Suprapubic skin (tissue), 4 donors: ENCODE measurements at regions not wholly inside any gene's neighbourhood (a gene's known extent, or its start where the extent isn't known, plus 50 kb on each side); places are given as distances from the start of the nearest gene placed in this dataset.

Experiments used
- DNase-seq, 2 donors: peaks; one replicate each; pipeline ENCODE4 v3.0.0-alpha.2; 2019; ENCODE audit warnings: low spot score in 2 of 2
- H3K27ac ChIP-seq: fragments of 200-600 bp; sonication (generic); one replicate; pipeline ENCODE4 v1.5.1; 2019
- H3K27me3 ChIP-seq: fragments of 200-600 bp; sonication (generic); one replicate; pipeline ENCODE4 v1.5.1; 2019
- H3K36me3 ChIP-seq: fragments of 200-600 bp; sonication (generic); one replicate; pipeline ENCODE4 v1.5.1; 2019
- H3K4me1 ChIP-seq: fragments of 200-600 bp; sonication (generic); one replicate; pipeline ENCODE4 v1.5.1; 2019
- H3K4me3 ChIP-seq: fragments of 200-600 bp; sonication (generic); one replicate; pipeline ENCODE4 v1.5.1; 2019; ENCODE audit warnings: mild to moderate bottlenecking
- H3K9me3 ChIP-seq: fragments of 200-600 bp; sonication (generic); one replicate; pipeline ENCODE4 v1.5.1; 2019
- EP300 ChIP-seq: sonication (generic); formaldehyde crosslinking; IDR thresholded peaks from one replicate; pipeline ENCODE4 v1.6.1; 2017; ENCODE audit warnings: antibody characterized with exemption
- POLR2A ChIP-seq, 2 donors: fragments of 450-650 bp; IDR thresholded peaks; one replicate each; pipeline ENCODE4 v1.6.1; 2017; ENCODE audit warnings: antibody characterized with exemption in 2 of 2, mild to moderate bottlenecking in 2 of 2, moderate library complexity in 2 of 2
- POLR2AphosphoS5 ChIP-seq, 3 donors: sonication (generic); formaldehyde crosslinking; IDR thresholded peaks; one replicate each; pipeline ENCODE4 v1.6.1; 2017; ENCODE audit warnings: antibody characterized with exemption in 3 of 3
- WGBS: methylation state at CpG from one replicate; pipeline ENCODE4 v1.1.5; 2018; 5-methylcytosine and 5-hydroxymethylcytosine counted together
- TF ChIP-seq, protein P1 (sequence below), 2 donors: fragments of 200-600 bp in 1 of 2; fragments of 450-650 bp in 1 of 2; sonication (generic) in 1 of 2; IDR thresholded peaks; one replicate each; pipeline ENCODE4 v1.5.1; 2016 to 2019; ENCODE audit warnings: antibody characterized with exemption in 2 of 2, mild to moderate bottlenecking in 1 of 2, moderate library complexity in 1 of 2

DNA sequence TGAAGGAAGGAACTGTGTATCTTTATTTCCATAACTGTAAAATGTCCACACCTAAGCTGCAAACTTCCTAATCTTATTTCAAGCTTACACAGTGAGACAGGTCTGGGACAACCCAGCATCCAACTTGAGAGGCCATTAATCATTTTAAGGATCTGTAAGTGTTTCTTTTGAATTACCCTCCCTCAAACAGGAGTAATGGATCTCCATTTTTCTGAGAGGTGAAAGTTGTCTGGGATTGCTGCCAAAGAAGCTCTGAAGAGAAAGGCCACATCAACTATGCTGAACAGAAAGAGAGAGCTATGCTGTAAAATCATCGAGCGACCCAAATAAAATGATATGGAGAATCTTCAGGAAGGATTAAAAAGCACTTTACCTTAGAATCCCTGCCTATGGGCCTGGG, 131.7 kb upstream of the CPNE8 start:
- TF ChIP-seq EP300 (no peak), POLR2AphosphoS5 (IDR thresholded peaks at IDR 0.05) (no peak), POLR2A (IDR thresholded peaks at IDR 0.05) (no peak)
- TF ChIP-seq, protein P1, sequence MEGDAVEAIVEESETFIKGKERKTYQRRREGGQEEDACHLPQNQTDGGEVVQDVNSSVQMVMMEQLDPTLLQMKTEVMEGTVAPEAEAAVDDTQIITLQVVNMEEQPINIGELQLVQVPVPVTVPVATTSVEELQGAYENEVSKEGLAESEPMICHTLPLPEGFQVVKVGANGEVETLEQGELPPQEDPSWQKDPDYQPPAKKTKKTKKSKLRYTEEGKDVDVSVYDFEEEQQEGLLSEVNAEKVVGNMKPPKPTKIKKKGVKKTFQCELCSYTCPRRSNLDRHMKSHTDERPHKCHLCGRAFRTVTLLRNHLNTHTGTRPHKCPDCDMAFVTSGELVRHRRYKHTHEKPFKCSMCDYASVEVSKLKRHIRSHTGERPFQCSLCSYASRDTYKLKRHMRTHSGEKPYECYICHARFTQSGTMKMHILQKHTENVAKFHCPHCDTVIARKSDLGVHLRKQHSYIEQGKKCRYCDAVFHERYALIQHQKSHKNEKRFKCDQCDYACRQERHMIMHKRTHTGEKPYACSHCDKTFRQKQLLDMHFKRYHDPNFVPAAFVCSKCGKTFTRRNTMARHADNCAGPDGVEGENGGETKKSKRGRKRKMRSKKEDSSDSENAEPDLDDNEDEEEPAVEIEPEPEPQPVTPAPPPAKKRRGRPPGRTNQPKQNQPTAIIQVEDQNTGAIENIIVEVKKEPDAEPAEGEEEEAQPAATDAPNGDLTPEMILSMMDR (IDR thresholded peaks at IDR 0.05), result no peak
- no peak overlapping the region for H3K27ac ChIP-seq
- H3K9me3 ChIP-seq, result no peaks in the 10 kb centered on the region
- no peaks in the 10 kb centered on the region for H3K4me1 ChIP-seq
- WGBS, result 74% methylated on average over 2 of the region's 2 CpGs
- H3K36me3 ChIP-seq, result no peaks in the 10 kb centered on the region
- peaks cover 3% of the 10 kb centered on the region for H3K27me3 ChIP-seq
- H3K4me3 ChIP-seq, result no peak overlapping the region
- DNase-seq, result no peak

DNA sequence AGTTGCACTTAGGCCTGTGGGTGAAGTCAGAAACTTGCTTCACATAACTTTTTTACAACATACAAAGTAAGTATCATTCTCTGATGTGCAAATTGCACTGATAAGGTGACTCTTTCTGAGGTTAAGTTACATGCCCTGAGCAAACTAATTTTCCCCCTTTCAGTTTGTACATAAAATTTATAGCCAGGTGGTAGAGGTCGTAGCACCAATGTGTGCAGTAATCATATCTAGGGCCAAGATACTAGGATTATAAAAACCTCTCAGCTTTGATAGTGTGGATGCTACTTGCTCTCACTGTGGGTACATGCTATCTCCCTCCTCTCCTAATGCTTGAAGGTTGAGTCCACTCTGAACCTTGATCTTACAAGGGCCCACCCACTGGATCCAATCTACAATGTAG, 130.7 kb upstream of the CPNE8 start:
- Histone ChIP-seq H3K27ac (no peak overlapping the region), H3K9me3 (no peaks in the 10 kb centered on the region), H3K4me1 (no peaks in the 10 kb centered on the region), H3K4me3 (no peak overlapping the region), H3K36me3 (no peaks in the 10 kb centered on the region), H3K27me3 (peaks cover 3% of the 10 kb centered on the region)
- 78% methylated on average over 1 of the region's 1 CpG for WGBS
- no peak for DNase-seq
- TF ChIP-seq EP300, result no peak

DNA sequence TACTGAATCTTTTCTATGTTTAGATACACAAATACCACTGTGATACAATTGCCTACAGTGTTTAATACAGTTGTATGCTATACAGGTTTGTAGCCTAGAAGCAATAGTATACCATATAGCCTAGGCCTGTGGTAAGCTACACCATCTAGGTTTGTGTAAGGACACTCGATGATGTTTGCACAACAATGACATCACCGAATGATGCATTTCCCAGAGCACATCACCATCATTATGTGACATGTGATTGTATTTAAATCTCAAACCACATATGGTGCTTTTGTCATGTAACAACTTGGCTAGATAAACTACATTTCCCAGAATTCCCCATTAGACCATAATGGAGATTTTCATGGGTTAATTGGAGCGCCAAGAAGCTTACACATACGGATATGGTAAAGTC, 128.4 kb upstream of the CPNE8 start:
- H3K27me3 ChIP-seq, result peaks cover 3% of the 10 kb centered on the region
- H3K27ac ChIP-seq, result no peak overlapping the region
- H3K9me3 ChIP-seq, result no peaks in the 10 kb centered on the region
- no peak overlapping the region for H3K4me3 ChIP-seq
- H3K36me3 ChIP-seq, result no peaks in the 10 kb centered on the region
- 95% methylated on average over 4 of the region's 4 CpGs for WGBS
- no peaks in the 10 kb centered on the region for H3K4me1 ChIP-seq
- DNase-seq, result no peak
- TF ChIP-seq EP300 (no peak), POLR2AphosphoS5 (IDR thresholded peaks at IDR 0.05) (no peak), POLR2A (IDR thresholded peaks at IDR 0.05) (no peak)
- TF ChIP-seq, protein P1 (IDR thresholded peaks at IDR 0.05), result no peak

DNA sequence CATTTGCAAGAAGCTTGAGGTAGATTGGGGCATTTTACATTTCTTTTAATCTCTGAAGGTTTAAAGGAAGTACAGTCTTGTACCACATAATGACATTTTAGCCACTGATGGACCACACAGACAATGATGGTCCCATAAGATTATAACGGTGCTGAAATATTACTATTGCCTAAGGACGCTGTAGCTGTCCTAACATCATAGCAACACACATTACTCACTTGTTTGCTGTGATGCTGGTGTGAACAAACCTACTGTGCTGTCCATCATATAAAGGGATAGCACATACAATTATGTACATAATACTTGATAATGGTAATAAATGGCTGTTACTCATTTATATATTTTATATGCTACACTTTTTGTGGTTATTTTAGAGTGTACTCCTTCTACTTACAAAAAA, 127.1 kb upstream of the CPNE8 start:
- no peaks in the 10 kb centered on the region for H3K9me3 ChIP-seq
- DNase-seq, result no peak
- no peak overlapping the region for H3K4me3 ChIP-seq
- H3K27me3 ChIP-seq, result no peaks in the 10 kb centered on the region
- no peaks in the 10 kb centered on the region for H3K4me1 ChIP-seq
- 59% methylated on average over 2 of the region's 2 CpGs for WGBS
- no peak overlapping the region for H3K27ac ChIP-seq
- TF ChIP-seq EP300, result no peak
- no peak for TF ChIP-seq POLR2A (IDR thresholded peaks at IDR 0.05)
- TF ChIP-seq POLR2AphosphoS5 (IDR thresholded peaks at IDR 0.05), result no peak
- TF ChIP-seq, protein P1 (IDR thresholded peaks at IDR 0.05), result no peak
- H3K36me3 ChIP-seq, result no peaks in the 10 kb centered on the region

DNA sequence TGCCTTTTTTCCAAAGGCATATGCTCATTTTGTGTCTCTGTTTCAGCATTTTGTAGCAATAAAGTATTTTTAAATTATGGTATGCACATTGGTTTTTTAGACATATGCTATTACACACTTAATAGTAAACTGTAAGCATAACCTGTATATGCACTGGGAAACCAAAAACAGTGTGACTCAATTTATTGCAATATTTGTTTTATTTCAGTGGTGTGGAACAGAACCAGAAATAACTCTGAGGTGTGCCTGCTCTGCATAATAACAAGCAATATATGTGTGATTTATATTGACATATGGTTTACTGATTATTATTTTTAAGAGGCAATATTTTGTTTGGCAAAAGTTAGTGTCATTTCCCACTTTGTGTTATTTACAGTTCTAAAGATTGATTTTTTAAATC, 126.6 kb upstream of the CPNE8 start:
- Histone ChIP-seq H3K4me3 (no peak overlapping the region), H3K27ac (no peak overlapping the region), H3K27me3 (no peaks in the 10 kb centered on the region), H3K9me3 (no peaks in the 10 kb centered on the region), H3K36me3 (no peaks in the 10 kb centered on the region), H3K4me1 (no peaks in the 10 kb centered on the region)
- TF ChIP-seq POLR2AphosphoS5 (IDR thresholded peaks at IDR 0.05), result no peak
- TF ChIP-seq, protein P1 (IDR thresholded peaks at IDR 0.05), result no peak
- no peak for TF ChIP-seq EP300
- TF ChIP-seq POLR2A (IDR thresholded peaks at IDR 0.05), result no peak
- DNase-seq, result no peak

DNA sequence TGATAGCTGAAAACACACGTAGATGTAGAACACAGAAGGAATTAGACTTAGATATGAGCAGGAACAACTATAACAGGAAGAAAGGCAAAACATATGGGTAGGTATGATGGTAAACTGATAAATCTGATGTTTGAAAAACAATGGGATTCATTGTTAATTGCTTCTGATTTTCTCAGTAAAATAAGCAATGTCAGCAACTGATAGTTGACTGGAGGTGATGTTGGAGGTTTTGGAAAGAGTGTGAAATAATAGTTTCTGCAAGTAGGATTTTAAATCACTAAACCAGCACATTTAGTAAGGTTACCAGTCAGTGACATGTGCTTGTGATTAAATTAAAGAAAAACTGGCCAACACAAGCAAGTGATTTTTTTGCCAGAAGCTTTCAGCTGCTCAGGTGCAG, 123.0 kb upstream of the CPNE8 start:
- Histone ChIP-seq H3K9me3 (peaks cover under 1% of the 10 kb centered on the region), H3K4me1 (no peaks in the 10 kb centered on the region), H3K36me3 (no peaks in the 10 kb centered on the region), H3K27me3 (no peaks in the 10 kb centered on the region), H3K4me3 (no peak overlapping the region), H3K27ac (no peak overlapping the region)
- no peak for DNase-seq
- WGBS, result 70% methylated on average over 1 of the region's 1 CpG
- TF ChIP-seq, protein P1 (IDR thresholded peaks at IDR 0.05), result no peak
- no peak for TF ChIP-seq POLR2A (IDR thresholded peaks at IDR 0.05)
- TF ChIP-seq POLR2AphosphoS5 (IDR thresholded peaks at IDR 0.05), result no peak
- TF ChIP-seq EP300, result no peak
